OCI-LY3 (cell line): ENCODE measurements at regions not wholly inside any gene's neighbourhood (a gene's known extent, or its start where the extent isn't known, plus 50 kb on each side); places are given as distances from the start of the nearest gene placed in this dataset.

Source experiments
- CTCF ChIP-seq: fragments of 200-600, 300-600 bp; sonication (generic); IDR thresholded peaks from 2 replicates; pipeline ENCODE4 v1.5.1; 2014; ENCODE audit warnings: antibody characterized with exemption, low read length, low read depth
- EZH2phosphoT487 ChIP-seq: fragments of 200-600 bp; shearing (Covaris generic); IDR thresholded peaks from 2 replicates; pipeline ENCODE4 v1.6.1; 2018; ENCODE audit warnings: antibody characterized with exemption, mixed run types, low read depth

- TF ChIP-seq CTCF (no peak), EZH2phosphoT487 (no peak)
Measured at GRCh38 chr5:56291661-56292374, 58.7 kb upstream of the ANKRD55 start.
